ENCODE measurements at regions not wholly inside any gene's neighbourhood (a gene's known extent, or its start where the extent isn't known, plus 50 kb on each side); places are given as distances from the start of the nearest gene placed in this dataset.

GRCh38 chr18:30343090-30343489 is 699.5 kb downstream of the DSC3 start:
- TF ChIP-seq ZNF600 (tag by site-specific recombination; IDR thresholded peaks at IDR 0.05), result no peak
- no peak for TF ChIP-seq AEBP2 (tag by site-specific recombination; IDR thresholded peaks at IDR 0.05; ENCODE audit: borderline replicate concordance)
- TF ChIP-seq ZNF768 (tag by site-specific recombination; IDR thresholded peaks at IDR 0.05), result no peak
- TF ChIP-seq ZNF248 (tag by site-specific recombination; IDR thresholded peaks at IDR 0.05), result no peak
- no peak for TF ChIP-seq BCL6B (tag by site-specific recombination; IDR thresholded peaks at IDR 0.05)
- no peak for TF ChIP-seq ZNF558 (tag by site-specific recombination; IDR thresholded peaks at IDR 0.05)
- TF ChIP-seq ZBTB44 (tag by site-specific recombination; IDR thresholded peaks at IDR 0.05), result no peak
- no peak for TF ChIP-seq ZBTB48 (tag by site-specific recombination; IDR thresholded peaks at IDR 0.05)
- ChIA-PET CTCF (no interaction called here), POLR2A (no interaction called here)
- Histone ChIP-seq H3K4me3 (ENCODE audit: low read depth, low read length) (no peak overlapping the region), H3K36me3 (ENCODE audit: control insufficient read depth in 2 of 2, insufficient read depth in 1 of 2, low read length in 2 of 2) (no peaks in the 10 kb centered on the region), H3K9me3 (ENCODE audit: control insufficient read depth, insufficient read depth, low read depth, low read length) (no peaks in the 10 kb centered on the region), H3K4me1 (ENCODE audit: control insufficient read depth, insufficient read depth, low read length) (no peaks in the 10 kb centered on the region), H3K27ac (ENCODE audit: extremely low read depth, low read depth, low read length) (no peak overlapping the region)

- no peaks in the 10 kb centered on the region for H3K36me3 ChIP-seq (ENCODE audit: control insufficient read depth in 2 of 2, insufficient read depth in 1 of 2, low read length in 2 of 2)
- ChIA-PET CTCF (interaction anchor here (0.6 kb wide), 1 partner anchor 494 kb away, joined by 3 read pairs; no protein-coding TSS in a partner anchor), POLR2A (no interaction called here)
- no peak overlapping the region for H3K4me3 ChIP-seq (ENCODE audit: low read depth, low read length)
- H3K9me3 ChIP-seq (ENCODE audit: control insufficient read depth, insufficient read depth, low read depth, low read length), result no peaks in the 10 kb centered on the region
- H3K4me1 ChIP-seq (ENCODE audit: control insufficient read depth, insufficient read depth, low read length), result no peaks in the 10 kb centered on the region
- H3K27ac ChIP-seq (ENCODE audit: extremely low read depth, low read depth, low read length), result no peak overlapping the region
- TF ChIP-seq ZNF138 (tag by site-specific recombination; IDR thresholded peaks at IDR 0.05; ENCODE audit: borderline replicate concordance), result no peak
- TF ChIP-seq SCRT1 (tag by site-specific recombination; IDR thresholded peaks at IDR 0.05; ENCODE audit: borderline replicate concordance), result no peak
- no peak for TF ChIP-seq ZIC2 (tag by site-specific recombination; IDR thresholded peaks at IDR 0.05)
- TF ChIP-seq ZNF830 (tag by site-specific recombination; IDR thresholded peaks at IDR 0.05; ENCODE audit: low read depth), result no peak
- TF ChIP-seq ZNF18 (tag by site-specific recombination; IDR thresholded peaks at IDR 0.05), result no peak
- no peak for TF ChIP-seq ZNF302 (tag by site-specific recombination; IDR thresholded peaks at IDR 0.05; ENCODE audit: low read depth)
- no peak for TF ChIP-seq MEIS1 (CRISPR knock-in tag; IDR thresholded peaks at IDR 0.05; ENCODE audit: borderline replicate concordance)
- no peak for TF ChIP-seq PRDM2 (tag by site-specific recombination; IDR thresholded peaks at IDR 0.05; ENCODE audit: borderline replicate concordance)
- no peak for TF ChIP-seq ZBTB6 (tag by site-specific recombination; IDR thresholded peaks at IDR 0.05)
- TF ChIP-seq ZNF112 (tag by site-specific recombination; IDR thresholded peaks at IDR 0.05), result no peak
- no peak for TF ChIP-seq ZNF704 (tag by site-specific recombination; IDR thresholded peaks at IDR 0.05)
Observed at GRCh38 chr18:30342675-30343074, 699.9 kb downstream of the DSC3 start.
